Mononuclear cell (primary cell): ENCODE measurements at regions not wholly inside any gene's neighbourhood (a gene's known extent, or its start where the extent isn't known, plus 50 kb on each side); places are given as distances from the start of the nearest gene placed in this dataset.

ENCODE experiments used
- H3K27me3 ChIP-seq: 2 replicates; pipeline ENCODE4 v1.6.0; 2011; ENCODE audit warnings: low read length, control low read depth; ENCODE audit not compliant: insufficient read depth
- H3K4me1 ChIP-seq: 2 replicates; pipeline ENCODE4 v1.5.1; 2011; ENCODE audit warnings: mild to moderate bottlenecking, low read length, control low read depth; ENCODE audit not compliant: insufficient read depth
- H3K4me3 ChIP-seq: 2 replicates; pipeline ENCODE4 v1.5.1; 2011; ENCODE audit warnings: mild to moderate bottlenecking, low read length, moderate library complexity
- H3K9me3 ChIP-seq: 2 replicates; pipeline ENCODE4 v1.5.1; 2011; ENCODE audit warnings: low read depth, mild to moderate bottlenecking, control low read depth, low read length

GRCh38 chr18:39555496-39555895 is 1989.9 kb upstream of the CELF4 start:
- Histone ChIP-seq H3K4me1 (no peaks in the 10 kb centered on the region), H3K4me3 (no peak overlapping the region), H3K9me3 (no peaks in the 10 kb centered on the region), H3K27me3 (no peaks in the 10 kb centered on the region)

GRCh38 chr18:39550701-39551100 is 1985.1 kb upstream of the CELF4 start:
- H3K4me1 ChIP-seq, result no peaks in the 10 kb centered on the region
- no peaks in the 10 kb centered on the region for H3K9me3 ChIP-seq
- no peaks in the 10 kb centered on the region for H3K27me3 ChIP-seq
- no peak overlapping the region for H3K4me3 ChIP-seq

- no peak overlapping the region for H3K4me3 ChIP-seq
Measured at GRCh38 chr18:39549144-39549543, 1983.5 kb upstream of the CELF4 start.

GRCh38 chr18:39531659-39532058 is 1966.1 kb upstream of the CELF4 start:
- H3K4me1 ChIP-seq, result no peaks in the 10 kb centered on the region
- H3K27me3 ChIP-seq, result no peaks in the 10 kb centered on the region
- H3K4me3 ChIP-seq, result no peak overlapping the region
- H3K9me3 ChIP-seq, result no peaks in the 10 kb centered on the region

More at GRCh38 chr18:39549144-39549543, 1983.5 kb upstream of the CELF4 start:
- Histone ChIP-seq H3K27me3 (no peaks in the 10 kb centered on the region), H3K4me1 (no peaks in the 10 kb centered on the region), H3K9me3 (no peaks in the 10 kb centered on the region)

GRCh38 chr18:39529358-39529757 is 1963.8 kb upstream of the CELF4 start:
- H3K4me1 ChIP-seq, result no peaks in the 10 kb centered on the region
- no peak overlapping the region for H3K4me3 ChIP-seq
- H3K9me3 ChIP-seq, result no peaks in the 10 kb centered on the region
- H3K27me3 ChIP-seq, result no peaks in the 10 kb centered on the region

GRCh38 chr18:39527465-39527864 is 1961.9 kb upstream of the CELF4 start:
- Histone ChIP-seq H3K27me3 (no peaks in the 10 kb centered on the region), H3K9me3 (no peaks in the 10 kb centered on the region), H3K4me3 (no peak overlapping the region), H3K4me1 (no peaks in the 10 kb centered on the region)

- Histone ChIP-seq H3K9me3 (no peaks in the 10 kb centered on the region), H3K4me1 (no peaks in the 10 kb centered on the region), H3K4me3 (no peak overlapping the region), H3K27me3 (no peaks in the 10 kb centered on the region)
Measured at GRCh38 chr18:39524370-39524769, 1958.8 kb upstream of the CELF4 start.

- no peak overlapping the region for H3K4me3 ChIP-seq
Measured at GRCh38 chr18:39523281-39523680, 1957.7 kb upstream of the CELF4 start.

GRCh38 chr18:39521164-39521563 is 1955.6 kb upstream of the CELF4 start:
- Histone ChIP-seq H3K27me3 (no peaks in the 10 kb centered on the region), H3K9me3 (no peaks in the 10 kb centered on the region), H3K4me1 (no peaks in the 10 kb centered on the region), H3K4me3 (no peak overlapping the region)

More at GRCh38 chr18:39523281-39523680, 1957.7 kb upstream of the CELF4 start:
- Histone ChIP-seq H3K9me3 (no peaks in the 10 kb centered on the region), H3K27me3 (no peaks in the 10 kb centered on the region), H3K4me1 (no peaks in the 10 kb centered on the region)

GRCh38 chr18:39519741-39520140 is 1954.1 kb upstream of the CELF4 start:
- Histone ChIP-seq H3K9me3 (no peaks in the 10 kb centered on the region), H3K4me1 (no peaks in the 10 kb centered on the region), H3K27me3 (no peaks in the 10 kb centered on the region), H3K4me3 (no peak overlapping the region)

GRCh38 chr18:39515299-39515698 is 1949.7 kb upstream of the CELF4 start:
- no peak overlapping the region for H3K4me3 ChIP-seq
- no peaks in the 10 kb centered on the region for H3K27me3 ChIP-seq
- no peaks in the 10 kb centered on the region for H3K9me3 ChIP-seq
- H3K4me1 ChIP-seq, result no peaks in the 10 kb centered on the region

- Histone ChIP-seq H3K4me3 (no peak overlapping the region), H3K27me3 (no peaks in the 10 kb centered on the region), H3K9me3 (no peaks in the 10 kb centered on the region), H3K4me1 (no peaks in the 10 kb centered on the region)
Measured at GRCh38 chr18:39513186-39513585, 1947.6 kb upstream of the CELF4 start.

- H3K9me3 ChIP-seq, result no peaks in the 10 kb centered on the region
- no peaks in the 10 kb centered on the region for H3K27me3 ChIP-seq
- no peaks in the 10 kb centered on the region for H3K4me1 ChIP-seq
- no peak overlapping the region for H3K4me3 ChIP-seq
Measured at GRCh38 chr18:39506581-39507330, 1941.2 kb upstream of the CELF4 start.

GRCh38 chr18:39500306-39500705 is 1934.7 kb upstream of the CELF4 start:
- H3K4me1 ChIP-seq, result no peaks in the 10 kb centered on the region
- no peak overlapping the region for H3K4me3 ChIP-seq

GRCh38 chr18:39497821-39498220 is 1932.2 kb upstream of the CELF4 start:
- Histone ChIP-seq H3K4me1 (no peaks in the 10 kb centered on the region), H3K27me3 (no peaks in the 10 kb centered on the region), H3K4me3 (no peak overlapping the region)

More at GRCh38 chr18:39500306-39500705, 1934.7 kb upstream of the CELF4 start:
- Histone ChIP-seq H3K9me3 (no peaks in the 10 kb centered on the region), H3K27me3 (no peaks in the 10 kb centered on the region)

GRCh38 chr18:39496986-39497385 is 1931.4 kb upstream of the CELF4 start:
- no peak overlapping the region for H3K4me3 ChIP-seq
- no peaks in the 10 kb centered on the region for H3K4me1 ChIP-seq
- no peaks in the 10 kb centered on the region for H3K27me3 ChIP-seq
- H3K9me3 ChIP-seq, result no peaks in the 10 kb centered on the region

More at GRCh38 chr18:39497821-39498220, 1932.2 kb upstream of the CELF4 start:
- no peaks in the 10 kb centered on the region for H3K9me3 ChIP-seq
